Stimulated activated memory B cell treated with anti-CD40 and anti-IgM and Interleukin-4, amounts not matched to agents 10 μg/mL and 1 μg/mL and 100 μg/mL, for 72 hours (primary cell): ENCODE measurements at regions not wholly inside any gene's neighbourhood (a gene's known extent, or its start where the extent isn't known, plus 50 kb on each side); places are given as distances from the start of the nearest gene placed in this dataset.
"Not testable (repeated sequence)": the region's sequence is repeated elsewhere in the genome, so short reads cannot be mapped to it uniquely, and the experiment has no call there.

Source experiments
- ATAC-seq: fragments of 150-1000 bp; cut with Tn5 transposase; 2 replicates; pipeline ENCODE4 v1.10.0; 2021
- H3K27ac Mint-ChIP-seq: one replicate; pipeline ENCODE4 v1.8.0; 2022; ENCODE audit warnings: mild to moderate bottlenecking, mixed read lengths
- H3K27me3 Mint-ChIP-seq: one replicate; pipeline ENCODE4 v1.8.0; 2022; ENCODE audit warnings: mixed read lengths
- H3K36me3 Mint-ChIP-seq: one replicate; pipeline ENCODE4 v1.8.0; 2022; ENCODE audit warnings: mixed read lengths
- H3K4me1 Mint-ChIP-seq: one replicate; pipeline ENCODE4 v1.8.0; 2022; ENCODE audit warnings: mixed read lengths
- H3K4me3 Mint-ChIP-seq: one replicate; pipeline ENCODE4 v1.8.0; 2022; ENCODE audit warnings: mild to moderate bottlenecking, moderate library complexity, mixed read lengths
- H3K9me3 Mint-ChIP-seq: one replicate; pipeline ENCODE4 v1.8.0; 2022; ENCODE audit warnings: mixed read lengths

GRCh38 chr10:64041185-64041988 is 520.2 kb downstream of the REEP3 start:
- no peaks in the 10 kb centered on the region for H3K9me3 Mint-ChIP-seq
- no peaks in the 10 kb centered on the region for H3K27me3 Mint-ChIP-seq
- peak; percentile 89 for ATAC-seq
- H3K27ac Mint-ChIP-seq: no peak overlapping the region
- peak overlapping the region; percentile 60 for H3K4me3 Mint-ChIP-seq
- H3K4me1 Mint-ChIP-seq: peaks cover 10% of the 10 kb centered on the region
- H3K36me3 Mint-ChIP-seq: no peaks in the 10 kb centered on the region

- peak; percentile 13 for ATAC-seq
- H3K9me3 Mint-ChIP-seq: no peaks in the 10 kb centered on the region
- H3K27me3 Mint-ChIP-seq: no peaks in the 10 kb centered on the region
- no peak overlapping the region for H3K27ac Mint-ChIP-seq
- no peak overlapping the region for H3K4me3 Mint-ChIP-seq
- peaks cover 10% of the 10 kb centered on the region for H3K4me1 Mint-ChIP-seq
- no peaks in the 10 kb centered on the region for H3K36me3 Mint-ChIP-seq
These were observed 520.8 kb downstream of the REEP3 start for GRCh38 chr10:64041989-64042490.

- no peak for ATAC-seq
- Mint-ChIP-seq H3K4me1 (peaks cover 10% of the 10 kb centered on the region), H3K27me3 (no peaks in the 10 kb centered on the region)
These were observed 522.9 kb downstream of the REEP3 start for GRCh38 chr10:64044098-64044497.

GRCh38 chr10:64044957-64045632 is 523.9 kb downstream of the REEP3 start:
- H3K27ac Mint-ChIP-seq, H3K4me1 Mint-ChIP-seq, ATAC-seq, H3K36me3 Mint-ChIP-seq, H3K9me3 Mint-ChIP-seq, H3K27me3 Mint-ChIP-seq, H3K4me3 Mint-ChIP-seq: not testable (repeated sequence)

More at GRCh38 chr10:64044098-64044497, 522.9 kb downstream of the REEP3 start:
- H3K9me3 Mint-ChIP-seq: no peaks in the 10 kb centered on the region
- no peaks in the 10 kb centered on the region for H3K36me3 Mint-ChIP-seq
- no peak overlapping the region for H3K4me3 Mint-ChIP-seq
- H3K27ac Mint-ChIP-seq: no peak overlapping the region

GRCh38 chr10:64054392-64054791 is 533.2 kb downstream of the REEP3 start:
- Mint-ChIP-seq H3K4me1 (no peaks in the 10 kb centered on the region), H3K36me3 (no peaks in the 10 kb centered on the region), H3K4me3 (no peak overlapping the region), H3K27ac (no peak overlapping the region), H3K27me3 (peaks cover 6% of the 10 kb centered on the region), H3K9me3 (no peaks in the 10 kb centered on the region)
- ATAC-seq: no peak

- H3K36me3 Mint-ChIP-seq: no peaks in the 10 kb centered on the region
- peaks cover 22% of the 10 kb centered on the region for H3K27me3 Mint-ChIP-seq
- H3K4me3 Mint-ChIP-seq: no peak overlapping the region
- H3K27ac Mint-ChIP-seq: no peak overlapping the region
- no peaks in the 10 kb centered on the region for H3K9me3 Mint-ChIP-seq
- H3K4me1 Mint-ChIP-seq: no peaks in the 10 kb centered on the region
- ATAC-seq: no peak
These were observed 538.7 kb downstream of the REEP3 start for GRCh38 chr10:64059884-64060283.

- no peak overlapping the region for H3K27ac Mint-ChIP-seq
- ATAC-seq: no peak
- no peaks in the 10 kb centered on the region for H3K9me3 Mint-ChIP-seq
- no peaks in the 10 kb centered on the region for H3K36me3 Mint-ChIP-seq
- H3K4me1 Mint-ChIP-seq: no peaks in the 10 kb centered on the region
- peaks cover 22% of the 10 kb centered on the region for H3K27me3 Mint-ChIP-seq
- H3K4me3 Mint-ChIP-seq: no peak overlapping the region
These were observed 539.2 kb downstream of the REEP3 start for GRCh38 chr10:64060389-64060788.

GRCh38 chr10:64062793-64063192 is 541.6 kb downstream of the REEP3 start:
- H3K36me3 Mint-ChIP-seq: no peaks in the 10 kb centered on the region
- H3K9me3 Mint-ChIP-seq: no peaks in the 10 kb centered on the region
- no peak overlapping the region for H3K4me3 Mint-ChIP-seq
- H3K4me1 Mint-ChIP-seq: no peaks in the 10 kb centered on the region
- H3K27me3 Mint-ChIP-seq: peaks cover 22% of the 10 kb centered on the region
- no peak overlapping the region for H3K27ac Mint-ChIP-seq
- no peak for ATAC-seq

- no peak for ATAC-seq
- H3K27ac Mint-ChIP-seq: no peak overlapping the region
- H3K36me3 Mint-ChIP-seq: no peaks in the 10 kb centered on the region
- H3K27me3 Mint-ChIP-seq: no peaks in the 10 kb centered on the region
- H3K9me3 Mint-ChIP-seq: no peaks in the 10 kb centered on the region
- H3K4me1 Mint-ChIP-seq: no peaks in the 10 kb centered on the region
- no peak overlapping the region for H3K4me3 Mint-ChIP-seq
These were observed 545.9 kb downstream of the REEP3 start for GRCh38 chr10:64067009-64067606.

GRCh38 chr10:64067859-64068258 is 546.7 kb downstream of the REEP3 start:
- Mint-ChIP-seq H3K27ac (no peak overlapping the region), H3K4me1 (no peaks in the 10 kb centered on the region), H3K27me3 (no peaks in the 10 kb centered on the region), H3K4me3 (no peak overlapping the region), H3K36me3 (no peaks in the 10 kb centered on the region), H3K9me3 (no peaks in the 10 kb centered on the region)
- ATAC-seq: no peak

GRCh38 chr10:64070241-64070640 is 549.0 kb downstream of the REEP3 start:
- no peaks in the 10 kb centered on the region for H3K4me1 Mint-ChIP-seq
- H3K9me3 Mint-ChIP-seq: no peaks in the 10 kb centered on the region
- no peak overlapping the region for H3K27ac Mint-ChIP-seq
- peaks cover 9% of the 10 kb centered on the region for H3K27me3 Mint-ChIP-seq
- no peaks in the 10 kb centered on the region for H3K36me3 Mint-ChIP-seq
- no peak overlapping the region for H3K4me3 Mint-ChIP-seq
- no peak for ATAC-seq

- Mint-ChIP-seq H3K4me1 (no peaks in the 10 kb centered on the region), H3K4me3 (no peak overlapping the region)
These were observed 550.0 kb downstream of the REEP3 start for GRCh38 chr10:64071218-64071617.

GRCh38 chr10:64075604-64076003 is 554.4 kb downstream of the REEP3 start:
- Mint-ChIP-seq H3K27ac (no peak overlapping the region), H3K36me3 (no peaks in the 10 kb centered on the region), H3K4me3 (no peak overlapping the region), H3K27me3 (peaks cover 22% of the 10 kb centered on the region), H3K9me3 (no peaks in the 10 kb centered on the region), H3K4me1 (no peaks in the 10 kb centered on the region)
- no peak for ATAC-seq

More at GRCh38 chr10:64071218-64071617, 550.0 kb downstream of the REEP3 start:
- H3K9me3 Mint-ChIP-seq: no peaks in the 10 kb centered on the region
- H3K27ac Mint-ChIP-seq: no peak overlapping the region
- H3K27me3 Mint-ChIP-seq: peaks cover 10% of the 10 kb centered on the region
- no peak for ATAC-seq
- H3K36me3 Mint-ChIP-seq: no peaks in the 10 kb centered on the region

GRCh38 chr10:64076322-64076940 is 555.2 kb downstream of the REEP3 start:
- H3K4me3 Mint-ChIP-seq: no peak overlapping the region
- no peaks in the 10 kb centered on the region for H3K36me3 Mint-ChIP-seq
- no peak for ATAC-seq
- no peaks in the 10 kb centered on the region for H3K4me1 Mint-ChIP-seq
- H3K27me3 Mint-ChIP-seq: peaks cover 22% of the 10 kb centered on the region
- H3K27ac Mint-ChIP-seq: no peak overlapping the region
- H3K9me3 Mint-ChIP-seq: no peaks in the 10 kb centered on the region

- no peak overlapping the region for H3K4me3 Mint-ChIP-seq
- H3K9me3 Mint-ChIP-seq: no peaks in the 10 kb centered on the region
- no peak for ATAC-seq
- H3K4me1 Mint-ChIP-seq: no peaks in the 10 kb centered on the region
- H3K27me3 Mint-ChIP-seq: peaks cover 22% of the 10 kb centered on the region
- H3K27ac Mint-ChIP-seq: no peak overlapping the region
- H3K36me3 Mint-ChIP-seq: no peaks in the 10 kb centered on the region
These were observed 558.1 kb downstream of the REEP3 start for GRCh38 chr10:64079341-64079740.
